ENCODE measurements at regions not wholly inside any gene's neighbourhood (a gene's known extent, or its start where the extent isn't known, plus 50 kb on each side); places are given as distances from the start of the nearest gene placed in this dataset.

DNA sequence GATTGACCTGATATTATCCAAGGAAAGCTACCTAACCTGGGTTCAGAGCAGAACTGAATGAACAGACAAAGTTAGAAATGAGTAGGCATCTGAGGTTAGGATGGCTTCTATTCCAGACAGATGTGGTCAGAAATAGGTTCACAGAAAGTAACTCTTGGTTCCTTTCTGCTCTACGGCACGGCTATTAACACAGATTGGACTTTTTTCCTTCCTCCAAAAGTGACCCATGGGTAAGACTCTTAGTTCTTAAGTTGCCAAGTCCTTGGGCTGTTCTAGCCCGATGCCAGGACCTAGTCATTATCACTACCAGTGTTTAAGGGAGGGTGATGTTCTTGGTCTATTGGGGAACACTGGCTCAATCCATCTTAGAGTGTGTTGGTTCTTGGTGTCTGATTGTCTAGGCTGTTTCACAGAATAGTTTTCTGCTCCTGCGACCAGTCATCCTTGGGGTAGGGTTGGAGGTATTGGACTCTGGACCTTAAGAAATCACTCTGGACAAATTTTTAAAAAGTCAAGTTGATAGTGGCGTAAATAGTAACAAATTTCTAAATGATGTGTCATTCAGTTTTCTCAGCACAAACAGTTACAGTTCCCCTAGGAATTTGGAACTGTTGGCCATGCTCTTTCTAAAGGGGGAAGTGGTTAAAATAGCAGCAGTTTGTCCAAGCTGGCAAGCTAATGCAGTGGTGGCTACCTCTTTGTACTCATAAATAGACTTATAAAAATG is 60.1 kb upstream of the MYCBP2 start:
- H3K9me3 Mint-ChIP-seq: peaks cover 0 to 3% (median 0%) of the 10 kb centered on the region in 7 donors
- intact Hi-C loops (cut with micrococcal nuclease): no loop called here
- Histone ChIP-seq H3K27me3 (ENCODE audit: control insufficient read depth in 2 of 2, insufficient read depth in 2 of 2, low read length in 2 of 2) (no peaks in the 10 kb centered on the region), H3K36me3 (replicated peaks in 1 of 2; ENCODE audit: control insufficient read depth in 1 of 2, insufficient read depth in 2 of 2, low read length in 2 of 2) (no peaks in the 10 kb centered on the region), H4K20me1 (ENCODE audit: insufficient read depth, low read length) (no peaks in the 10 kb centered on the region), H3K27ac (ENCODE audit: low read depth in 1 of 2, low read length in 2 of 2) (peak overlapping the region in 1 of 2 donors; percentile 34), H3K4me2 (replicated peaks; ENCODE audit: extremely low read depth, low read length, poor library complexity, severe bottlenecking) (peak overlapping the region; percentile 36), H3K4me1 (ENCODE audit: control insufficient read depth in 1 of 2, insufficient read depth in 2 of 2, low read length in 2 of 2) (peaks cover 21 to 38% of the 10 kb centered on the region in 2 donors), H3K9me3 (replicated peaks in 1 of 2; ENCODE audit: control insufficient read depth in 1 of 2, insufficient read depth in 1 of 2, low read length in 2 of 2) (no peaks in the 10 kb centered on the region), H3K79me2 (ENCODE audit: insufficient read depth, low read length) (no peaks in the 10 kb centered on the region), H3K9ac (ENCODE audit: insufficient read depth, low read length, poor library complexity, severe bottlenecking) (no peak overlapping the region), H3K4me3 (replicated peaks in 1 of 3; ENCODE audit: low read depth in 2 of 3, low read length in 3 of 3) (peak overlapping the region in 1 of 3 experiments; percentile 16), H2AFZ (ENCODE audit: insufficient read depth, low read depth, low read length, poor library complexity, severe bottlenecking) (peak overlapping the region; percentile 13)
- H3K4me1 Mint-ChIP-seq: peaks cover 50% of the 10 kb centered on the region
- H3K27ac Mint-ChIP-seq: peak overlapping the region in 6 of 7 donors; percentile 7 to 79 (median 76)
- no CpG with 5 or more reads among the region's 5 CpGs for WGBS (ENCODE audit: insufficient coverage)
- TF ChIP-seq, protein P1, sequence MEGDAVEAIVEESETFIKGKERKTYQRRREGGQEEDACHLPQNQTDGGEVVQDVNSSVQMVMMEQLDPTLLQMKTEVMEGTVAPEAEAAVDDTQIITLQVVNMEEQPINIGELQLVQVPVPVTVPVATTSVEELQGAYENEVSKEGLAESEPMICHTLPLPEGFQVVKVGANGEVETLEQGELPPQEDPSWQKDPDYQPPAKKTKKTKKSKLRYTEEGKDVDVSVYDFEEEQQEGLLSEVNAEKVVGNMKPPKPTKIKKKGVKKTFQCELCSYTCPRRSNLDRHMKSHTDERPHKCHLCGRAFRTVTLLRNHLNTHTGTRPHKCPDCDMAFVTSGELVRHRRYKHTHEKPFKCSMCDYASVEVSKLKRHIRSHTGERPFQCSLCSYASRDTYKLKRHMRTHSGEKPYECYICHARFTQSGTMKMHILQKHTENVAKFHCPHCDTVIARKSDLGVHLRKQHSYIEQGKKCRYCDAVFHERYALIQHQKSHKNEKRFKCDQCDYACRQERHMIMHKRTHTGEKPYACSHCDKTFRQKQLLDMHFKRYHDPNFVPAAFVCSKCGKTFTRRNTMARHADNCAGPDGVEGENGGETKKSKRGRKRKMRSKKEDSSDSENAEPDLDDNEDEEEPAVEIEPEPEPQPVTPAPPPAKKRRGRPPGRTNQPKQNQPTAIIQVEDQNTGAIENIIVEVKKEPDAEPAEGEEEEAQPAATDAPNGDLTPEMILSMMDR (IDR thresholded peaks at IDR 0.05): no peak
- DNase-seq: peak; percentile 43 to 54 (median 50)
- H3K4me3 Mint-ChIP-seq: peak overlapping the region; percentile 20 to 84
- no peaks in the 10 kb centered on the region for H3K36me3 Mint-ChIP-seq
- peaks cover 0 to 3% (median 0%) of the 10 kb centered on the region in 3 donors for H3K27me3 Mint-ChIP-seq (ENCODE audit: low read depth in 3 of 3)

DNA sequence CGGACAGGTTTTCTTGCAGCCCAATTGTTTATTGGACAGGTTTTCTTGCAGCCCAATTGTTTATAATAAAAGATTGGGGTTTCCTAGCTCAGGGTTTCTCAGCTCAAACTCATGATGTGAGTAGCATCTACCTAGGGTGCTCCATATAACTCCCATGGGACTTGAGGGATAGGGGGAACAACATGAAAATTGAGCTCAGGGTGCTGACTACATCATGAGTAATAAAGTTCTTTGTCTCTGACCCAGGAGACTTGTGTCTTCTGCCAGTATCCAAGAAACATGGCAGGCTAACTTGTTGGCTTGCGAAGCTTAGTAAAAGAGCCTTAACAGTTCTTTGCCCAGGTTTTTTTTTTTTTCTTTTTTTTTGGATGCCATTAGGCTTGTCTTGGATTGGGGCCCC is 59.2 kb upstream of the MYCBP2 start:
- no peak overlapping the region for H3K4me3 ChIP-seq (replicated peaks in 1 of 3; ENCODE audit: low read depth in 2 of 3, low read length in 3 of 3)
- Mint-ChIP-seq H3K36me3 (no peaks in the 10 kb centered on the region), H3K27me3 (ENCODE audit: low read depth in 3 of 3) (peaks cover 0 to 3% (median 0%) of the 10 kb centered on the region in 3 donors), H3K4me1 (peaks cover 49% of the 10 kb centered on the region), H3K27ac (peak overlapping the region in 1 of 7 donors; percentile 14), H3K4me3 (no peak overlapping the region), H3K9me3 (peaks cover 0 to 3% (median 0%) of the 10 kb centered on the region in 7 donors)
- no peaks in the 10 kb centered on the region for H3K27me3 ChIP-seq (ENCODE audit: control insufficient read depth in 2 of 2, insufficient read depth in 2 of 2, low read length in 2 of 2)
- no peak overlapping the region for H3K4me2 ChIP-seq (replicated peaks; ENCODE audit: extremely low read depth, low read length, poor library complexity, severe bottlenecking)
- H3K79me2 ChIP-seq (ENCODE audit: insufficient read depth, low read length): no peaks in the 10 kb centered on the region
- intact Hi-C loops (cut with micrococcal nuclease): no loop called here
- H2AFZ ChIP-seq (ENCODE audit: insufficient read depth, low read depth, low read length, poor library complexity, severe bottlenecking): no peak overlapping the region
- H3K36me3 ChIP-seq (replicated peaks in 1 of 2; ENCODE audit: control insufficient read depth in 1 of 2, insufficient read depth in 2 of 2, low read length in 2 of 2): no peaks in the 10 kb centered on the region
- H4K20me1 ChIP-seq (ENCODE audit: insufficient read depth, low read length): no peaks in the 10 kb centered on the region
- no peak overlapping the region for H3K9ac ChIP-seq (ENCODE audit: insufficient read depth, low read length, poor library complexity, severe bottlenecking)
- H3K4me1 ChIP-seq (ENCODE audit: control insufficient read depth in 1 of 2, insufficient read depth in 2 of 2, low read length in 2 of 2): peaks cover 23 to 33% of the 10 kb centered on the region in 2 donors
- no peak for DNase-seq
- TF ChIP-seq, protein P1 (IDR thresholded peaks at IDR 0.05): no peak
- no peaks in the 10 kb centered on the region for H3K9me3 ChIP-seq (replicated peaks in 1 of 2; ENCODE audit: control insufficient read depth in 1 of 2, insufficient read depth in 1 of 2, low read length in 2 of 2)
- 100% methylated on average over 1 of the region's 2 CpGs for WGBS (ENCODE audit: insufficient coverage)
- no peak overlapping the region for H3K27ac ChIP-seq (ENCODE audit: low read depth in 1 of 2, low read length in 2 of 2)

Measured in CD14-positive monocyte (primary cell).